HG02938 (cell line): ENCODE measurements at regions not wholly inside any gene's neighbourhood (a gene's known extent, or its start where the extent isn't known, plus 50 kb on each side); places are given as distances from the start of the nearest gene placed in this dataset.
"Not testable (repeated sequence)": the region's sequence is repeated elsewhere in the genome, so short reads cannot be mapped to it uniquely, and the experiment has no call there.

Experiments used
- ATAC-seq: cut with Tn5 transposase; IDR thresholded peaks from one replicate; pipeline ENCODE4 v1.9.1; 2021; ENCODE audit warnings: mild to moderate bottlenecking, moderate library complexity; ENCODE audit not compliant: unreplicated experiment

DNA sequence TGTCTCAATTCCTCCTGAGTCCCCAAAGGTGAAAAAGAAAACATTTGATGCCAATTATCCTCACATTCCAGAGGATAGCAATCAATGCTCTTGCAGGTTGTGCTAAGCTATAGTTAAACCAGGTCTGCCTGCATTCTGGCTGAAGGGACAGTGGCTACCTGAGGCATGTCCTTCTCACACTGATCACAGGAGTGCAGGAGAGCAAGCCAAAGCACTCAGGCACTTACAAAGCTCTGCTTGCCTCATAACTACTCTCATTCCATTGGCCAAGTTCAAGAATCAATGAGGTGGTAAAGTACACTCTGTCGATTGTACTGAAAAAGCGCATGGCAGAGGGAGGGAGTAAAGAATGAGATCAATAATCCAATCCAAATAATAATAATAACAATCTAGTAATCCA lies 342.0 kb upstream of the PPP2R3A start:
- no peak for ATAC-seq

DNA sequence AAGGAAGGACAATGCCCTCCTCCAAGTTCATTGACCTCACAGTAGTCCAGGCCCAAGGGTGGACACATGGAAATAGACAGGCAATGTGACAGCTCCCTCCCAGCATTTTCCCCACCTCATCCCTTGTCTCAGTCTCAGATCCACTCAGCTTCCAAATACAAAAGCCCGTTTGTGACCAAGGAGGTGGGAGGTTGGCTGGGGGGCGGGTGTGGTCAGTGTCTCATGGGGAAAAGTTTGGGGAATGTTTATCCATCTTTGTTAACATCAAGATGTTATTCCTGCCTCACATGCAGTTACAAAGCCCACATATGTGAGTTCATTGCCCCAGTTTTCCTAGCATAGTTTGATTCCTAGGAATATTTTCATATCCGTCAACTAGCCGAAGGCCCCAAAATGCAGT lies 338.5 kb upstream of the PPP2R3A start:
- no peak for ATAC-seq

DNA sequence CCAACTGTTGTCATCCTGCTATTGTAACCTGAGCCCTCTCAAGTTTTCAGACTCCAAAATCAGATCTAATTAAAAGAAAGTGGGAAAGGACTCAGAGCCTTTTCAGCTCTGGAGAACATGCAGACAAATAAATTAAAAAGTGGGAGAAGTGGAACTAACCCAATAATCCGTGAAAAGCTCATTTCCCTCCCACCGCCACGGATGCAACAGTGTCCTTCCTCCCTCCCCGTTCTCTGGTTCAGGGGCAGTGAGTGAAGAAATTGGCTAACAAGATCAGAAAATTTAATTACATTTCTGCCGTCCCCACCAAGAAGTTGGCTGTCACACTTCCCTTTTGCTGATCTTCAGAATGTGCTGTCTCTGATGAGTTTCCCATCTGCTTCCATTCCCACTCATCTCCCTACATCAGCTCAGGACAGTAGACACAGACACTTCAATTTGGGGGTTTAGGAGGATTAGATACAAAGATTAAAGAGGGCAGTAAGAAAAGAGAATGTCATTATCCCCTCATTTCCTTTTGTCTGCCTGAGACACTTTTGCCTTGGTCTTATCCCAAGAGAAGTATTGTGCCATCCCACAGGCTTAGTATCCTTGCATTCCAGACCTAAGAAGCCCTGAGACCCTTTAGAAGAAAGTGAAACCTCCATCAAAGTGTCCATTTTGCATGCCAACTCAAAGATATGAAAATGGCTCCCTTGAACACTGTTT lies 335.7 kb upstream of the PPP2R3A start:
- no peak for ATAC-seq

DNA sequence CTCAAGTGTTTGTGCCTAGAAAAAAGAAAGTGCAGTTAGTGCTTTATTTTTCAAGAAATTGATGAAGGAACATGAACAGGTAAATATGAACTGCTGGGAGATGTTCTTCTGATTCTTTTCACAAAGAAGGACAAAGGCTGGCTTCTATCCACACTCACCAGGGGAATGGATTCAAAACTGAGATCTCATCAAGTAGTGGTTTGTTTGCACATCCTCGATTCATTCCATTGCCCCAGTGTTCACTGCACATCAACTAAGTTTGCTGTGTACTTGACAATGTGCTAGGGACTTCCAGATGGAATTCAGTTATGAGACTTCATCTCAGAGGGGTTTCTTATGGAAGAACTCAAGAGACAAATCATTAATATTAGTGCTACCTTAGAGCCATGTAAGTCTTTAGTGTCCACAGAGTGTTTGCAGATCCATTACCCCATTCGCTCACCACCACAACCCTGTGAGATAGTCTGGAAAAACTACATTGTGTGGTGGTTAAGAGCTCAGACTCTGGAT lies 332.9 kb upstream of the PPP2R3A start:
- no peak for ATAC-seq

DNA sequence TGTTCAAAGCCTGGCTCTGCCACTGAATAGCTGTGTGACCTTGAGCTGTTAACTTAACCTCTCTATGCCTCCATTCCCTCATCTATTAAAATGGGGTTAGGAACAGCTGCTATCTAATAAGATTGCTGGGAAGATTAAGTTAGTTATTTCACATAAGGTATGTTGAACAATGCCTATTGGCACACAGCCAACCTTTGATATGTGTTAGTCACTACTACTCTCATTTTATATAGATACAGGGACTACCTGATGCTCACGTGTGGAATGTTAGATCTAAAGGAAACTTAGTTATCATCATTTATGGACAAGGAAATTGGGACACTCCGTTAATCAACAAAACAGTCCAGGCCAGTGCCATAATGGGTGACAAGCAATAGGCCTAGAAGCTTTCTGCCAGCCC lies 332.4 kb upstream of the PPP2R3A start:
- no peak for ATAC-seq

DNA sequence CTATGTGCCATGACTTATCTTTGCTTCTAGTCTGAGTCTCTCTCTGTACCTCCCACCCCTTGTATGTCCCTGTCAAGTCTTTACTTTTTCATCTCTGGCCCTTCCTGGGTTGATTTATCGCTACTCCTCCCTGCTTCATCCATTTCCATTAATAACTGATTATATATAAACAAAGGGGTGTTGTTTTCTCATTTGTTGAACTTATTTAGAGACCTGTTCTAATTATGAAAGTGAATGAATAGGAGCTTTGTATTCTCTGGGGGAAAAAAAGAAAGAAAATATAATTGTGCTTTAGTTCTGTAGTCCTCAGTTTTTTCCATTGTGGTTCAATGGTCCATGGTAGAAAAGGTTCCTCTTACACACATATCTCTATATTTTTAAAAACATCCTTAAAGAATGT lies 328.9 kb upstream of the PPP2R3A start:
- no peak for ATAC-seq

DNA sequence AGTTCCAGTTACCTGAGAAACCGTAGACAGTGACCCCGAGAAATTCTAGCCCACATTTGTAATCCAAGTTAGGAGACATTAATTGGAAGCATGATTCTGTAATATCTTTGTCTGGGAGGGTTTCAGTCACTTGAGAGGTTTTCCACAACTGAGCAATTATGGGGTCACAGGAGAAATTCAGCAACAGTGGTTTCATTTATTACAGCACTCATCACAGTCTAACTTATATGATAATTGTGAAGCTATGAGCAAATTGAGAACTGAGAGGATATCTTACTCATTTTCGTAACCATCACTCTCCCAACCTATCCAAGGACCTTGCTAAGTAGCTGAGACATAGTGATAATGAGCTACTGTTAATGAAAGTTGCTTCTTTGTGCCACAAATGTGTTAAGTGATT lies 328.5 kb upstream of the PPP2R3A start:
- no peak for ATAC-seq

DNA sequence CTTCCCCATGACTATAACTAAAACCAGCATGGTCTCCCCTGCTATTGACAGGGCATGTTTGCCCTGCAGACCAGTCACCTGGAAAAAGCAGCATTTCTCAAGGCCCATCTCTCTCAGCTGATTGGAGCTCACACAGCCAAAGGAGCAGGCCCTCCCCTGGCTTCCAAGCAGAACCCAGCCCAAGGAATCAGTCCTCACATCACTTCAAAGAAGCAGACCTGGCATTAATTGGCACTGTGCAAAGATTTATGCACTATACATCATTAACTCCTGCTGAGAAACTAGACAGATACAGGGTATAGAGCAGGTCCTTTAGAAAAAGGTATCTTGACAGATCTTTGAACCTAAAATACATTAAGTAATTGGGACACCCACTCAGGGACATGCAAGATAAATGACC lies 323.8 kb upstream of the PPP2R3A start:
- no peak for ATAC-seq

DNA sequence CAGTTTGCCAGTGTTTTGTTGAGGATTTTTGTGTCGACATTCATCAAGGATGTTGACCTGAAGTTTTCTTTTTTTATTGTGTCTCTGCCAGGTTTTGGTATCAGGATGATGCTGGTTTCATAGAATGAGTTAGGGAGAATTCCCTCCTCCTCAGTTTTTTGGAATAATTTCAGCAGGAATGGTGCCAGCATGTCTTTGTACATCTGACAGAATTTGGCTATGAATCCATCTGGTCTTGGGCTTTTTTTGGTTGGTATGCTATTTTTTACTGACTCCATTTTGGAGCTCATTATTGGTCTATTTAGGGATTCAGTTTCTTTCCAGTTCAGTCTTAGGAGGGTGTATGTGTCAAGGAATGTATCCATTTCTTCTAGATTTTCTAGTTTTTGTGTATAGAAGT lies 320.0 kb upstream of the PPP2R3A start:
- no peak for ATAC-seq

DNA sequence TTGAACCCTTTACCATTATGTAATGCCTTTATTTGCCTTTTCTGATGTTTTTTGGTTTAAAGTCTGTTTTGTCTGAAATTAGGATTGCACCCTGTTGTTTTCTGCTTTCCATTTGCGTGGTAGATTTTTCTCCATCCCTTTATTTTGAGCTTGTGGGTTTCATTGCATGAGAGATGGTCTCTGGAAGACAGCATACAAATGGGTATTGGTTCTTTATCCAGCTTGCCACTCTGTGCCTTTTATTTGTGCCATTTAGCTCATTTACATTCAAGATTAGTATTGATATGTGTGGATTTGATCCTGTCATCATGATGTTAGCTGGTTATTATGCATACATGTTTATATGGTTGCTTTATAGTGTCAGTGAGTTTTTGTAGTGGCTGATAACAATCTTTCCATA lies 318.7 kb upstream of the PPP2R3A start:
- no peak for ATAC-seq

DNA sequence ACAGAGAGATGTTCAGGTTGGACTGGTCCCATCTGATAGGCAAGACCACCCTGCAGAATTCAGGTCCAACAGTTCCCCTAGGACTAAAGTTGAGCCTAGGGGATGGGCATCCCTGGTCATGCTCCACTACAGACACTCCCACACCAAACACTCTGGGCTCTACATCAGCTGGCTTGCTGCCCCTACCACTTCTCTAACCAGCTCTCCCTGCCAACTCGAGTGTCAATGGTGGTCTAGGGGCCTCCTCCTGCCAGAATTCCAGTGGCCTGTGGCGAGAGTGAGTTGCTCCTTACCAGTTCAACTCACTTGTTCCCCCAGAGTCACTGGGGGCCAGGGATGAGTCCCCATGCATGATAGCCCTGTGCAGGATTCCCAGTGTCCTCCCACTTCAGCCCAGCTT lies 316.2 kb upstream of the PPP2R3A start:
- no peak for ATAC-seq

DNA sequence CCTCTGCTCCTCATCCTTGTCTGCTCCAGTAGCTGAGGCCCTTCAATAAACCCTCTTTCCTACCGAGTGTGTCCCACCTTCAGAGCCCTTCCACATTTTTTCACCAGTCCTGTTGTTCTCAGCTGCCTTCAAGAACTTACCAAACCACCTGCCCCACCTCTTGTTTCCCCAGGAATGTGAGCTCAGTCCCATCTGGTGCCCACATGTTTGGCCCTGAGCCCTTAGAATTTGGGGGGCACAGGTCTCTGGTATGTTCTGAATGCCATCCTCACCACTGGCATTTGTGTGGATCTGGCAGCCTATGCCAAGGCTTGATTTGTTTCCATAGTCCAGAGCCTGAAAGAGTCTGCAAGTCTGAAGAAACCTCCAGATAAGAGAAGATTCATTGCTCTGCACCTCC lies 315.2 kb upstream of the PPP2R3A start:
- no peak for ATAC-seq

DNA sequence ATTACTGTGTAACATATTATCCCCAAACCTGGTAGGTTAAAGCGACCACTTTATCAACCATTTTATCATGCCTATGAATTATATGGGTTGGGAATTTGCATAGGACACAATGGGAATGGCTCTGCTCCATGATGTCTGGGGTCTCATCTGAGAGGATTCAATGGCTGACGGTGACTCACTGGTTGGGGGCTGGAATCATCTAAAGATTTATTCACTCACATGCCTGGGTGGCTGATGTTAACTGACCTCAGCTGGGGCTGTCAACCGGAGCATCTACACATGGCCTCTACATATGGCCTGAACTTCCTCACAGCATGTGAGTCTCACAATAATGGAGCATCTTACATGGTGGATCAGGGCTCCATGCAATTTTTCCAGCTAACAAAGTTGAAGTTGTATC lies 313.1 kb upstream of the PPP2R3A start:
- ATAC-seq: no peak

DNA sequence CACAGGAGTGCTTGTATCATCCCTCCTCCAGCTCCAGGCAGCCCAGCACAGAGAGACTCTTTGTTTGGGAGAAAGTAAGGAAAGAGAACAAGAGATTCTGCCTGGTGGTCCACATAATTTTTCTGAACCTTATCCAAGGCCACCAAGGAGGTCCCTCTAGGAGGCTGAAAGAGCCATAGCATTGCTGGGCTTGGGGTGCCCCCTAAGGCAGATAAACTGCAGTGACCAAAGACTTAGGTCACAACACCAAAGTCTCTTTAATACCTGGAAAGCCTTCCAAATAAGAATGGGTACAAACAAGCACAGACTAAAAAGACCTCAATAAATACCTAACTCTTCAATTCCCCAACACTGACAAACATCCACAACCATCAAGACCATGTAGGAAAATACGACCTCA lies 310.2 kb upstream of the PPP2R3A start:
- ATAC-seq: no peak

DNA sequence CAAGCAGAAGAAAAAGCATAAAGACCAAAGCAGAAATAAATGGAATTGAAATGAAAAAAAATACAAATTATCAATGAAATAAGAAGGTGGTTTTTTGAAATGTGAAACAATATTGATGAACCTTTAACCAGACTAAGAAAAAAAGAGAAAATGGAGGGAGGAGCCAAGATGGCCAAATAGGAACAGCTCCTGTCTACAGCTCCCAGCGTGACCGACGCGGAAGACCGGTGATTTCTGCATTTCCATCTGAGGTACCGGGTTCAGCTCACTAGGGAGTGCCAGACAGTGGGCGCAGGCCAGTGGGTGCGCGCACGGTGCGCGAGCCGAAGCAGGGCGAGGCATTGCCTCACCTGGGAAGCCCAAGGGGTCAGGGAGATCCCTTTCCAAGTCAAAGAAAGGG lies 307.1 kb upstream of the PPP2R3A start:
- not testable (repeated sequence) for ATAC-seq

DNA sequence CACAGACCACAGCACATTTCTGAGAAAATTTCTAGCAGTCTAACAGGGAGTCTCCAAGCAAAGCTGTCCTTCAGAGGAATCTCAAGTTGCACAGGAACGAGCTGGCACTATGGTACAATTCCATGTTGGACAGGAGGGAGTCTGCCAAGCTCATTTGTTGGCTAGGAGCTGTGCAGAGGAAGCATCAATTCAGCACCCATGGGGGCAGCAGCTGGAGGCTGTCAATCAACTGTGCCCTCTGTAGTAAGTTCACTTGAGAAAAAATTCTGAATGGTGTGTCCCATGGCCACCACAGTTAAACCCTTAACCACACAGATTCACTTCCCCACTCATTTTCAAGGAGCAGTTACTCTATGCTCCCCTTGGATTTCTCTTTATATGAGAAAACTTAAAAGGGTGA lies 298.5 kb upstream of the PPP2R3A start:
- ATAC-seq: no peak

DNA sequence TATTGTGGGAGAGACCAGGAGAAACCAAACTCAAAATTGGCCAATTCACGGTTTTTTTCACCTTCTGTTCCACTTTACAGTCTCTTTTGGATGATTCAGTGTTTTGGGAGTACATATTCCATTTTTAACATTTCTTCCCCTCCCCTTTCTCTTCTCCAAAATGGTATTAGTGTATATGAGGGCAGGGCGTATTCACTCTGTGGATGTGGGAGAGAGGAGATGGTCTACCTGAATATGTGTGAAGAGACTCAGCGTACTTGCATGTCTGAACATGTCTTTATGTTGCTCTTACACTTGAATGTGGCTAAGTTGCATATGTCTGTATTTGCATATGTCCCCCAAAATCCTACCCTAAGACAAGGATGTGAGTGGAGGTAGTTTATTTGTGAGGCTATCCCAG lies 291.0 kb upstream of the PPP2R3A start:
- no peak for ATAC-seq

DNA sequence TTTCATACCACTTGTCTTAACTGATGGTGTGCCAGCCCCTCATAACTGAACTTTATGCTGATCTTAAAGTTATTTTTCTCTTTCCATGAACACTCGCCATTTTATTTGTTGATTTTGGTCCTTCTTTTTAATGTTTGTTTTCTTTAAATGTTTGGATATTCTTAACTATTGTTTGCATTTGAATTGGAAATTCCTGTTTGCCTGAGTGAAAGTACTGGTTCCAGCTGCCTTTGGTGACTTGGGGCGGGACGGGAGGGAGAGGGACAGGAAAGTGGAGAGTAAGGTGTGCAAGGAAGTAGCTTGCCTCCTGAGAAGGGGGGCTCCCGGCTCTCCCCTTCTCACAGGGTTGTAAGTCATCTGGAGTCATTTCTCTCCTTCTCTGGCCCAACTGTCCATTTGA lies 287.1 kb upstream of the PPP2R3A start:
- ATAC-seq: no peak

DNA sequence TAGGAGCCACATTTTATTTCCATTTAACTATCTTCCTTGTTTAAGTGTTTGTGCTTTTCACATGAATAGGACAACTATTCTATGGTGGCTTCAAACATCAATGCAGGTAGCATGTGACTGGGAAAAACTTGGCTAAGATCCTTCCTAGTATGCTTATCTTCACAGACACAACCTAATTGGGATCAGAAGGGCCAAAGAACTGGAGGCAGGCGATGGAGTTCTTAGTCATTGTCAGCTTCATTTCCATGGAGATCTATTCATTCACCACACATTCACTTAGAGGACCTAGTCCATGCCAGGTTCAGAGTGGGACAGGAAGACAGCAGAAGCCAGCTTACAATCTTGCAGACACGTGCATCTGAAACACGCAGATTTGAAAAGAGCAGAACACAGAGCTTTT lies 277.5 kb upstream of the PPP2R3A start:
- ATAC-seq: no peak

DNA sequence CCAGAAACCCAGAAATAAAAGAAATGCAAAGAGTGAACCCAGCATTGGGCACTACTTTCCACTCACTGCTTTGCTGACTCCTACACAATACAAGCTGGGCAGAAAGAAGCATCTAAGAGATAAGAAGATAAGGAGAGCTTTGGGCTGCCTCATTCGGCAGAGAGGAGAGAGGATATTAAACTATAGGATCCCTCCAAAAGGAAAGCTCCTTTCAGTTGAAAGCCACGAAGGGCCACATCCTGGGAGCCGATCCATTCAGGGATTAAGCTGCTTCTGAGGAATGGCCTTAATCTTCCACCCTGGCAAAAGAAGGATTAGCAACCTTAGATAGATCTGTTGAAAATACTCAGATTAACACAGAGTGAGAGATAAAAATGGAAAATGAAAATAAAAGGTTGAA lies 274.9 kb upstream of the PPP2R3A start:
- ATAC-seq: no peak

DNA sequence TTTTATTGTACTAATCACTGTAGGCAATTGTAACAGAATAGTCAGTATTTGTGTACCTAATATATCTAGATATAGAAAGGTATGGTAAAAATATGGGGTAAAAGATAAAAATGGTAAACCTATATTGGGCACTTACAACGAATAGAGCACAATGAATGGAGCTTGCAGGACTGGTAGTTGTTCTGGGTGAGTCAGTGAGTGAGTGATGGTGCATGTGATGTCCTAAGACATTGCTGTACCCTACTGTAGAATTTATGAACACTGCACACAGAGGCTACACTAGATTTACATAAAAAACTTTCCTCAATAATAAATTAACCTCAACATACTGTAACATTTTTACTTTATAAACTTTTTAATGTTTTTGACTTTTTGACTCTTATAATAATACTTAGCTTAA lies 274.3 kb upstream of the PPP2R3A start:
- ATAC-seq: no peak

DNA sequence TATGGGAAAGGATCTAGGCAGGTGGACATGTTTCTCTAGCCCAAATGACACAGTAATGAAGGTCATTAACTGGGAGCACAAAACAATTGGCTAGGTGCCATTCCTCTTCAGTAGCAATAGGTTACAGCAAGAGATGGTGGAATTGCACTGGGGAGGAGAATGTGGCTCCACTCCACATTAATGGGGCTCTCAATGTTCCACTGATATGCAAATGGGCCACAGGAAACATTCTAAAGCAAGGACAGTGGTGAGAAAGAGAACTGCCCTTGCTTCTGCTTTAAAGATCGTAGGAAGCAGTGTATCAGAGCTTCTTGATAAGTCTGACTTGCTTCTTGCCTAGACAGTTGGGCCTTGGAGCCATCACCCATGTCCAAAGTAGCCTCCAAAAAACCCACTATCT lies 271.4 kb upstream of the PPP2R3A start:
- ATAC-seq: no peak

DNA sequence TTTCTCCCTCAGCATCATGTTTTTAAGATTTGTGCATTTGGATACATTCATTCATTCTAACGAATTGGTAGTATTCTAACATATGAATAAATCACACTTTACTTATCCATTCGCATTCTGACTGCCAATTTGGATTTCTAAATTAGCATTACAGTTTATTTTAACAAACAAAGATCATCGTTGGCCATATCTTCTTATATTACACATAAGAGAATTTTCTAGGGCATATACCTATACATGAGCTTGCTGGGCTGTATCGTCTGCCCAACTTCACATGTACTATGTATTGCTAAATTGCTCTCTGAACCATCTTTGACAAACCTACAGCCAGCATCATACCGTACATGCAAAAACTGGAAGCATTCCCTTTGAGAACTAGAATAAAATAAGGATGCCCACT lies 265.8 kb upstream of the PPP2R3A start:
- ATAC-seq: no peak
